ENCODE measurements at regions not wholly inside any gene's neighbourhood (a gene's known extent, or its start where the extent isn't known, plus 50 kb on each side); places are given as distances from the start of the nearest gene placed in this dataset.
"Not testable (repeated sequence)": the region's sequence is repeated elsewhere in the genome, so short reads cannot be mapped to it uniquely, and the experiment has no call there.

DNA sequence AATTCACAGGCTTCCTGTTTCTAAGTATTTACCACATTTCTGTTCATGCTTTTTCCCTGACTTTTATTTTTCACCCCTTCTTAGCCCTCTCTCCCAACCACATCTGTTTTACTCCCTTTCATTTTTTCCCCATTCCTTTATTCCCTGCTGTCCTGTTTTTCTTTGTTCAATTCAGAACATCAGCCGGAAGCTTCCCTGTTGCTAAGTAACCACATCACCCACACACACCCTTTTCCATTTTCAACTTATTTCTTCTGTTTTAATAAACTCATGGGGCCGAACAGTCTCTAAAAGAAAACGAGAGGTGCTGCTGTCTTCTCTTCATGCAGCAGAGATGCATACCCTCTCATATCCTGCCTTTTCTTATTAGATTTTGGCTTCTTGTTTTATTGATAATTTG, 53.5 kb upstream of the CEP85L start:
- Histone ChIP-seq H3K27me3 (ENCODE audit: insufficient read depth, poor library complexity, severe bottlenecking) (peaks cover 3% of the 10 kb centered on the region), H3K27ac (replicated peaks) (no peak overlapping the region), H3K4me3 (replicated peaks; ENCODE audit: insufficient read depth, low read length) (no peak overlapping the region)
- DNase-seq (ENCODE audit: low read depth in 1 of 2, low spot score in 1 of 2), result no peak
- TF ChIP-seq, protein P1, sequence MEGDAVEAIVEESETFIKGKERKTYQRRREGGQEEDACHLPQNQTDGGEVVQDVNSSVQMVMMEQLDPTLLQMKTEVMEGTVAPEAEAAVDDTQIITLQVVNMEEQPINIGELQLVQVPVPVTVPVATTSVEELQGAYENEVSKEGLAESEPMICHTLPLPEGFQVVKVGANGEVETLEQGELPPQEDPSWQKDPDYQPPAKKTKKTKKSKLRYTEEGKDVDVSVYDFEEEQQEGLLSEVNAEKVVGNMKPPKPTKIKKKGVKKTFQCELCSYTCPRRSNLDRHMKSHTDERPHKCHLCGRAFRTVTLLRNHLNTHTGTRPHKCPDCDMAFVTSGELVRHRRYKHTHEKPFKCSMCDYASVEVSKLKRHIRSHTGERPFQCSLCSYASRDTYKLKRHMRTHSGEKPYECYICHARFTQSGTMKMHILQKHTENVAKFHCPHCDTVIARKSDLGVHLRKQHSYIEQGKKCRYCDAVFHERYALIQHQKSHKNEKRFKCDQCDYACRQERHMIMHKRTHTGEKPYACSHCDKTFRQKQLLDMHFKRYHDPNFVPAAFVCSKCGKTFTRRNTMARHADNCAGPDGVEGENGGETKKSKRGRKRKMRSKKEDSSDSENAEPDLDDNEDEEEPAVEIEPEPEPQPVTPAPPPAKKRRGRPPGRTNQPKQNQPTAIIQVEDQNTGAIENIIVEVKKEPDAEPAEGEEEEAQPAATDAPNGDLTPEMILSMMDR (IDR thresholded peaks at IDR 0.05; ENCODE audit: insufficient read depth, low read length), result no peak
- TF ChIP-seq SPI1 (IDR thresholded peaks at IDR 0.05; ENCODE audit: borderline replicate concordance, low read depth) (no peak), POLR2AphosphoS5 (IDR thresholded peaks at IDR 0.05; ENCODE audit: low read depth) (no peak), GABPA (IDR thresholded peaks at IDR 0.05; ENCODE audit: low read depth) (no peak)
- TF ChIP-seq, protein P2, sequence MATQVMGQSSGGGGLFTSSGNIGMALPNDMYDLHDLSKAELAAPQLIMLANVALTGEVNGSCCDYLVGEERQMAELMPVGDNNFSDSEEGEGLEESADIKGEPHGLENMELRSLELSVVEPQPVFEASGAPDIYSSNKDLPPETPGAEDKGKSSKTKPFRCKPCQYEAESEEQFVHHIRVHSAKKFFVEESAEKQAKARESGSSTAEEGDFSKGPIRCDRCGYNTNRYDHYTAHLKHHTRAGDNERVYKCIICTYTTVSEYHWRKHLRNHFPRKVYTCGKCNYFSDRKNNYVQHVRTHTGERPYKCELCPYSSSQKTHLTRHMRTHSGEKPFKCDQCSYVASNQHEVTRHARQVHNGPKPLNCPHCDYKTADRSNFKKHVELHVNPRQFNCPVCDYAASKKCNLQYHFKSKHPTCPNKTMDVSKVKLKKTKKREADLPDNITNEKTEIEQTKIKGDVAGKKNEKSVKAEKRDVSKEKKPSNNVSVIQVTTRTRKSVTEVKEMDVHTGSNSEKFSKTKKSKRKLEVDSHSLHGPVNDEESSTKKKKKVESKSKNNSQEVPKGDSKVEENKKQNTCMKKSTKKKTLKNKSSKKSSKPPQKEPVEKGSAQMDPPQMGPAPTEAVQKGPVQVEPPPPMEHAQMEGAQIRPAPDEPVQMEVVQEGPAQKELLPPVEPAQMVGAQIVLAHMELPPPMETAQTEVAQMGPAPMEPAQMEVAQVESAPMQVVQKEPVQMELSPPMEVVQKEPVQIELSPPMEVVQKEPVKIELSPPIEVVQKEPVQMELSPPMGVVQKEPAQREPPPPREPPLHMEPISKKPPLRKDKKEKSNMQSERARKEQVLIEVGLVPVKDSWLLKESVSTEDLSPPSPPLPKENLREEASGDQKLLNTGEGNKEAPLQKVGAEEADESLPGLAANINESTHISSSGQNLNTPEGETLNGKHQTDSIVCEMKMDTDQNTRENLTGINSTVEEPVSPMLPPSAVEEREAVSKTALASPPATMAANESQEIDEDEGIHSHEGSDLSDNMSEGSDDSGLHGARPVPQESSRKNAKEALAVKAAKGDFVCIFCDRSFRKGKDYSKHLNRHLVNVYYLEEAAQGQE (IDR thresholded peaks at IDR 0.05; ENCODE audit: insufficient replicate concordance, low read depth), result no peak

DNA sequence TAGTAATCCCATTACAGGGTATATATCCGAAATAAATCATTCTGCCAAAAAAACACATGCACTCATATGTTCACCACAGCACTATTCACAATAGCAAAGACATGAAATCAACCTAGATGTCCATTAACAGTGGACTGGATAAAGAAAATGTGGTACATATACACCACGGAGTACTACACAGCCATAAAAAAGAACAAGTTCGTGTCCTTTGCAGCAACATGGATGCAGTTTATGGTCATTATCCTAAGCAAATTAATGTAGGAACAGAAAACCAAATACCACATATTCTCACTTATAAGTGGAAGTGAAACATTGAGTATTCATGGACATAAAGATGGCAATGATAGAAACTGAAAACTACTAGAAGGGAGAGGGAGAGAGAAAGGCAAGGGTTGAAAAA, 49.9 kb upstream of the CEP85L start:
- not testable (repeated sequence) for H3K4me3 ChIP-seq (replicated peaks; ENCODE audit: insufficient read depth, low read length); H3K27ac ChIP-seq (replicated peaks); DNase-seq (ENCODE audit: low read depth in 1 of 2, low spot score in 1 of 2); H3K27me3 ChIP-seq (ENCODE audit: insufficient read depth, poor library complexity, severe bottlenecking)

Measured in HL-60 (cell line).